Mesothelial cell of epicardium (in vitro differentiated cells): ENCODE measurements at regions not wholly inside any gene's neighbourhood (a gene's known extent, or its start where the extent isn't known, plus 50 kb on each side); places are given as distances from the start of the nearest gene placed in this dataset.
A peak's percentile ranks its signal among the peaks of the same experiment; 100 is the strongest.

ENCODE experiments used
- DNase-seq, 2 experiments: peaks; one replicate each; pipeline ENCODE4 v3.0.0; 2021; ENCODE audit warnings: low spot score in 2 of 2; ENCODE audit not compliant: unreplicated experiment in 2 of 2
- H3K27ac Mint-ChIP-seq: 2 replicates; pipeline ENCODE4 v1.8.0; 2021; ENCODE audit warnings: mixed read lengths
- H3K27me3 Mint-ChIP-seq: 2 replicates; pipeline ENCODE4 v1.8.0; 2021; ENCODE audit warnings: low read depth, mixed read lengths
- H3K36me3 Mint-ChIP-seq: 2 replicates; pipeline ENCODE4 v1.8.0; 2021; ENCODE audit warnings: mixed read lengths
- H3K4me1 Mint-ChIP-seq: 2 replicates; pipeline ENCODE4 v1.8.0; 2021; ENCODE audit warnings: mixed read lengths
- H3K4me3 Mint-ChIP-seq: 2 replicates; pipeline ENCODE4 v1.8.0; 2021; ENCODE audit warnings: mild to moderate bottlenecking, moderate library complexity, mixed read lengths
- H3K9me3 Mint-ChIP-seq: 2 replicates; pipeline ENCODE4 v1.8.0; 2021; ENCODE audit warnings: mixed read lengths
- TF ChIP-seq, protein P1 (sequence below): fragments of 200-600 bp; sonication (generic); IDR thresholded peaks from one replicate; pipeline ENCODE4 v1.5.0; 2021; ENCODE audit warnings: antibody characterized with exemption; ENCODE audit not compliant: unreplicated experiment

DNA sequence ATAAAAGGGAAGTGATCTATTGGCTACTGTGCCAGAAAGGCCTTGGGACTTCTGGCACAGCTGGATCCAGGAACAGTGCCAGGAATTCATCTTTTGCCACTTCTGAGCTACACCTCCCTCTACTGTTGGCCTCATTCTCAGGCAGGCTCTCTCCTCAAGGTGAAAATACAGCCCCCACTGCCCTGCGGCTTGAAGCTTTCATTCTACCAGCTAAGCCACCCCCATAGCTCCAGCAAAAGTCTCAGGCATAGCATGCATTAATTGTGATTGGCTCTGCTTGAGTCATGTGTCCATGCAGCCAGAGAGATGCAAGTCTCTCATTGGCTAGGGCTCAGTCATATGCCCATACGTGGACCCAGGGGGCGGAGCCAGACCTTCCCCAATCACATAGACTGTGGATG, 142.4 kb downstream of the TPRA1 start:
- no peak overlapping the region for H3K27ac Mint-ChIP-seq
- H3K9me3 Mint-ChIP-seq, result no peaks in the 10 kb centered on the region
- H3K4me3 Mint-ChIP-seq, result no peak overlapping the region
- peaks cover 69% of the 10 kb centered on the region for H3K27me3 Mint-ChIP-seq
- H3K36me3 Mint-ChIP-seq, result no peaks in the 10 kb centered on the region
- TF ChIP-seq, protein P1, sequence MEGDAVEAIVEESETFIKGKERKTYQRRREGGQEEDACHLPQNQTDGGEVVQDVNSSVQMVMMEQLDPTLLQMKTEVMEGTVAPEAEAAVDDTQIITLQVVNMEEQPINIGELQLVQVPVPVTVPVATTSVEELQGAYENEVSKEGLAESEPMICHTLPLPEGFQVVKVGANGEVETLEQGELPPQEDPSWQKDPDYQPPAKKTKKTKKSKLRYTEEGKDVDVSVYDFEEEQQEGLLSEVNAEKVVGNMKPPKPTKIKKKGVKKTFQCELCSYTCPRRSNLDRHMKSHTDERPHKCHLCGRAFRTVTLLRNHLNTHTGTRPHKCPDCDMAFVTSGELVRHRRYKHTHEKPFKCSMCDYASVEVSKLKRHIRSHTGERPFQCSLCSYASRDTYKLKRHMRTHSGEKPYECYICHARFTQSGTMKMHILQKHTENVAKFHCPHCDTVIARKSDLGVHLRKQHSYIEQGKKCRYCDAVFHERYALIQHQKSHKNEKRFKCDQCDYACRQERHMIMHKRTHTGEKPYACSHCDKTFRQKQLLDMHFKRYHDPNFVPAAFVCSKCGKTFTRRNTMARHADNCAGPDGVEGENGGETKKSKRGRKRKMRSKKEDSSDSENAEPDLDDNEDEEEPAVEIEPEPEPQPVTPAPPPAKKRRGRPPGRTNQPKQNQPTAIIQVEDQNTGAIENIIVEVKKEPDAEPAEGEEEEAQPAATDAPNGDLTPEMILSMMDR, result no peak
- H3K4me1 Mint-ChIP-seq, result no peaks in the 10 kb centered on the region
- DNase-seq, result peak in 1 of 2 experiments; percentile 3

DNA sequence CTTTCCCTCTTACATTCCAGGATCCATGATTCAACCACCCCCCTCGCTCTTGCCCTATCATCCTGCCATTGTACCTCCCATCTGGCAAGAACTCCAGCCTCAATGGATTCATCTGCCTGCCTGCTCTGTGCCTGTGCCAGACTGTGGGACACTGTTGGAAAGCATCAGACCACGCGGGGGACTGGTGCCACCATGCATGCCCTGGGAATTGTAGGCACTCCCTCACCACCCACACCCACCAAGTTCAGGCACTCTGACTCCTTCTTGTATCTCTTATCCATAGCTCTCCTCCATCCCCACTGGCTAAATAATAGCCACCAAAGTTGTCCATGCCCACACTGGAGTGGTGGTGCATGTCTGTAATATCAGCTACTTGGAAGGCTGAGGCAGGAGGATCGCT, 143.8 kb downstream of the TPRA1 start:
- Mint-ChIP-seq H3K27me3 (peaks cover 61% of the 10 kb centered on the region), H3K9me3 (no peaks in the 10 kb centered on the region), H3K36me3 (no peaks in the 10 kb centered on the region), H3K4me3 (no peak overlapping the region), H3K27ac (no peak overlapping the region), H3K4me1 (no peaks in the 10 kb centered on the region)
- TF ChIP-seq, protein P1, result no peak
- DNase-seq, result peak; percentile 6 to 7

DNA sequence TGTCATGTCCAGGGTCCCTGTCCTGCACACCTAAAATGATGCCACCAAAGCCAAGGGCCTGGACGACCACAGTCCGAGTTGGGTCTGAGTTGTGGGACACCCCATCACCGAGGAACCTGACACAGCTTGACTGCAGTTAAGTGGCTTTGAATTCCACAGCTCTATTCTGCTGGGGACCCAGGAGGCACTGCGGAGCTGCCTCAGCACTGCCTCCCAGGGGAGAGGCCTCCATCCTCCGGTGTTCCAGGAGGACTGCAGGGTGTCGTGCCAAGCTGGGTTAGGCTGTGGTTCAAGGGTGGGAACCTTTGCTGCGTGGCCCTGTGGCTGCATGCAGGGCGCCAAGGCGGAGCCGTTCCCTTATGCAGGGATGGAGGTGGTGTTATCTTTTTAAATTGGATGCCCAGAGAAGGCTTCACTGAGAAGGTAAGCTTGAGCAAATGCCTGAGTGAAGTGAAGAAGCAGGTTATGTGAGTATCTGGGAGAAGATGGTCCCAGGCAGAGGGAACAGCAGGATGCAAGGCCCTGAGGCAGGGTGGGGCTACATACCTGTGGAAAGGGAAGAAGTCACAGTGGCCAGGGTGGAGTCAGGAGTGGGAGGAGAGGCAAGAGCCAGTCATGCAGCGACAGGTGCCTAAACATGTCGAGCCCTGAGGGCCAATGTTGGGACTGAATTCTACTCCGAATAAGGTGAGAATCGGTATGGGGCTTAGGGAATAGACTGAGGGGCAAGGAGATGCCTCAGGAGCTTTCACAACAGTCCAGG, 144.8 kb downstream of the TPRA1 start:
- H3K27me3 Mint-ChIP-seq, result peaks cover 62% of the 10 kb centered on the region

DNA sequence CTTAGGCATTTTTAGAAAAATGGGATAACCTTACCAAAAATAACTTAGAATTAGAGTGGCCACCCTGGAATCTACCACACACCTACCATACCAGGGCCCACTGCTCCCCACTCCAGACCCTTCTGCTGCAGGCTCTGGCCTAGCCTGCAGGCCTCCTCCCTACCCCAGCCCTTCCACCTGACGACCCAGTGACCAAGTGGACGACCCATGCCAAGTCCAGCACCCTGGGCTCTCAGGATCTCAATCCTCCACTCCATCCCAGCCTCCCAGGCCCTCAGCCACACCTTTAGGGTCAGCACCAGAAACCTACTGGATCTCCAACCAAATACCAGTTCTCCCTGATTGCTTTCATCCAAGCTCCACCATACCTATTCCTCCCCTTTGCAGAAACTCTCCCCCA, 145.8 kb downstream of the TPRA1 start:
- Mint-ChIP-seq H3K4me1 (no peaks in the 10 kb centered on the region), H3K36me3 (no peaks in the 10 kb centered on the region), H3K27me3 (peaks cover 52% of the 10 kb centered on the region), H3K27ac (no peak overlapping the region), H3K9me3 (no peaks in the 10 kb centered on the region), H3K4me3 (no peak overlapping the region)
- TF ChIP-seq, protein P1, result no peak
- peak in 1 of 2 experiments; percentile 19 for DNase-seq

More for the DNA sequence above, 144.8 kb downstream of the TPRA1 start:
- Mint-ChIP-seq H3K4me3 (no peak overlapping the region), H3K36me3 (no peaks in the 10 kb centered on the region), H3K9me3 (no peaks in the 10 kb centered on the region), H3K27ac (no peak overlapping the region), H3K4me1 (no peaks in the 10 kb centered on the region)
- DNase-seq, result peak; percentile 11 to 27
- TF ChIP-seq, protein P1, result no peak

DNA sequence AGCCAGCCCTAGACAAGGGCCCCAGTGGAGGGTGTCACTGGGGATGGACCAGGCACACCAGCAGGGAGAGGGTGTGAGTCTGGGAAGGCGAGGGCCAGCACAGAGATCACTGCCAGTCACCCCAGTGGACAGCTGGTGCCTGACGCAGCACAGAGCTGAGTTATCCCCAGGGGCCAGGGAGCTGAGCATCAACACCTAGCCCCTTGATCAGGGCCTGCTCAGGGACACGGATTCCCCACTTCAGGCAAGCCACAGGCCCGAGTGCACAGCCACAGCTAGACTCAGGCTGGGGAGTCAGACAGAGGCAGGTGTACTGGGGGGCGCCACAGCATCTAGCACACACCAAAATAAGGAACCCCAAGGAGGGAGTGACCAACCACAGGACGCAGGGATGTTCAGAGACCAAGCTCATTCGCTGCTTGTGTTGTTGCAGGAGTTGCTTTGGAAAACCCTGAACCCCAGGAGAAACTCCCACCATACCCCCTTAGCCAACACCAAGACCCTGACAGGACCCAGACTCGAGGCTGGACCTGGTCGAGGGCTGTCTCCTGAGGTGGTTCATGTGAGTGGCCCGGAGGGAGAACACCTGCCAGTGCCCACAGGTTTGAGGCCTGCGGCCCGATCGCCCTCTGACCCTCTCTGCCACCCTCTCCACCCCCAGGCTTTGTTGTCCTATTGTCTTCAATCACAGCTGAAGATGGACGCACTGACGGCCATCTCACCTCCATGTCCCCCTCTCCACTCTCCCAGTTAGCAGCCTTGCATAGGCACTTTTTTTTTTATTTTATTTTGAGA, 146.8 kb downstream of the TPRA1 start:
- Mint-ChIP-seq H3K9me3 (no peaks in the 10 kb centered on the region), H3K36me3 (no peaks in the 10 kb centered on the region), H3K4me1 (no peaks in the 10 kb centered on the region), H3K27me3 (peaks cover 49% of the 10 kb centered on the region), H3K4me3 (no peak overlapping the region), H3K27ac (no peak overlapping the region)
- DNase-seq, result peak; percentile 5 to 21
- TF ChIP-seq, protein P1, result no peak
